GM12873 (cell line): ENCODE measurements at regions not wholly inside any gene's neighbourhood (a gene's known extent, or its start where the extent isn't known, plus 50 kb on each side); places are given as distances from the start of the nearest gene placed in this dataset.

Experiments
- CTCF ChIP-seq: IDR thresholded peaks from 2 replicates; pipeline ENCODE4 v1.5.1; 2012; ENCODE audit warnings: low read depth, mild to moderate bottlenecking, moderate library complexity, low read length, control low read depth; ENCODE audit not compliant: insufficient read depth; ENCODE audit errors: missing control alignments

DNA sequence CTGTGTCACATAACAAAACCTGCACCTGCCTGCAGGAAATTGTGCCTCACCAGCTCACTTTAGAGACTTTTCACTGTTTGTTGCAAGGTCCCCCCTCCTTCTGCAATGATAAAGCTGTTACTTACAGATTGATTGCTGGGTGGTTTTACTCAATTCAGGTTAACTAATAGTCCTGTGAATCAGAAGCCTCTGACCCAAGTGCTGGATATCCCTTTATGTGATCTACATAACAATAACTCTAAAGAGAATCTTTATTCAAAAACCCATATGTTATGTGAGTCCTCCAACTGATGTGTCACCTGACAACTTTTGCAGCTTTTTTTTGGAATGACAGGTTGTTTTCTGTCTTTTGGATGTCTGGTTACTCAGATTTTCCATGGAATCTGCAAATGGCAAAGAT lies 2323.6 kb upstream of the TENM3 start:
- TF ChIP-seq CTCF: no peak

DNA sequence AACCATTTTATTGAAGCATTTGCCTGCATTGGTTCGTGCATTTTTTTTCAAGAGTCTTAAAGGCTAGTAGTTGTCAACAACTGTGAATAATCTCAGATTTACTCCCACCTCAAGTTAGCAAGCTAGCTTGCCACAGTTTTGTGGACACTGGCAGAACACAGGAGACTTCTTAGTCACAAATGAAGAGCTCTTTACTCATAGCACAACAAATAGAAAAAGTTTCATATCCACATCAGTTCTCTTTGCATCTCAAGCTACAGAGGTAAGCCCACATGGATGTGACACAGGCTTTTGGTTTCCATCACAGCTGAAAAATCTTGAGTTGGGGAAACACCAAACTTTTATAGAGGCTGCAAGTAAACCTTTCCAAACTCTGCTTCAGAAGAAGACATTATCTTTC lies 2315.7 kb upstream of the TENM3 start:
- no peak for TF ChIP-seq CTCF

- no peak for TF ChIP-seq CTCF
These were observed 2301.3 kb upstream of the TENM3 start for GRCh38 chr4:179941911-179942310.

GRCh38 chr4:179976777-179977176 lies 2266.4 kb upstream of the TENM3 start:
- TF ChIP-seq CTCF: no peak

- no peak for TF ChIP-seq CTCF
These were observed 2265.8 kb upstream of the TENM3 start for GRCh38 chr4:179977378-179977777.

DNA sequence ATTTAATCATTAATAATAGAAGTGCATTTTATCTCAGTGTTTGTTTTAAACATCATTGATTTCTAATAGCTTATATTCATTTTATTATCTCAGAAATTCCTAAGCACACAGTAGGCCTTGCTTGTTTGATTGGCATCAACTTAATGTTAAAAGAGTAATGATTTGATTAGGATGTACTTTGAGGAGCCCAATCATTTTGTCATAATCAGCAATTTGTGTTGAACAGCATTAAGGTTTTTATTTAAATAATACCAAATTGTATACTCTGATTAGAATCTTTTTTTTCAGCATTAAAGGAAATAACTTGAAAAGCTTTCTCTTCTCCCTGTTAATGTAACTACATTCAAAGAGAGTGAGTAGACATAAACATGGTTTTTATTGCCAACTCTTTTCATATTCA lies 2262.0 kb upstream of the TENM3 start:
- no peak for TF ChIP-seq CTCF

DNA sequence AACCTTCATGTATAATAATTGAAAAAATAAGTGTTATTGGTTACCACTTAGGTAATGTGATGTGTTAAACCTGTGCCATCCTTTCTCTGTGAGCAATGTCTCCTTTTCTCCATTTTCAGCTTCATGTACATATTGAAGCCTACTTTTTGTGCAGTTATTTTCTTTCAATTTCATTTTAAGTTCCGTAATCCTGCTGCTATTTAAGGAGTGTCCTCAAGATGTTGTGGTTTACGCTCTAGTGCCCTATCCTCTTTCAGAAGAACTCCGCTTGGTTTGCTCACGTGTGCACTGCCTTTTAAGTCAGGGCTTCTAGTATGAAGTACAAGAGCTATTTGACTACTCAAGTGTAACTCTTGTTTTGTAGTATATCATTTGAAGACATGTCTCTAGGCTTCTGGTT lies 2253.2 kb upstream of the TENM3 start:
- TF ChIP-seq CTCF: no peak

GRCh38 chr4:180009316-180009715 lies 2233.9 kb upstream of the TENM3 start:
- no peak for TF ChIP-seq CTCF
